ENCODE measurements at regions not wholly inside any gene's neighbourhood (a gene's known extent, or its start where the extent isn't known, plus 50 kb on each side); places are given as distances from the start of the nearest gene placed in this dataset.

DNA sequence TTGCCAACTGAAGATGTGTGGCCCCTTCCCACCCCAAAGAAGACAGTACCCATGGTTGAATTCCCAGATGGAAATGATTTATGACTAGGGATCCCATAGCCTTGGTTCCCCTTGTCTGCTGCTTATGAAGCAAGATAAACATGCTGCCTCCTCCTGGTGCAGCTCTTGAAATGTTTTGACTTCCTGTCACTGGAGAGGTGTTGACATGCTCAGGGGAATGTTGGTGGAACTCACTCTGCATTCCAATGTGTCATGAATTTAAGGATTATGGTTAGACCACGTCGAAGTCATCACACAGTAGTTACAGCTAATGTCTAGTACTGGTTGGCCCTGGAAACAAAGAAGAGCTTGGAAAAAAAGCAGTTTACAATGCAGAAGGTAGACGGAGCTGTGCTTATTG is 69.0 kb upstream of the FAM110C start:
- POLR2A ChIA-PET = no interaction called here
- no peak for DNase-seq
- H3K4me3 Mint-ChIP-seq = no peak overlapping the region

DNA sequence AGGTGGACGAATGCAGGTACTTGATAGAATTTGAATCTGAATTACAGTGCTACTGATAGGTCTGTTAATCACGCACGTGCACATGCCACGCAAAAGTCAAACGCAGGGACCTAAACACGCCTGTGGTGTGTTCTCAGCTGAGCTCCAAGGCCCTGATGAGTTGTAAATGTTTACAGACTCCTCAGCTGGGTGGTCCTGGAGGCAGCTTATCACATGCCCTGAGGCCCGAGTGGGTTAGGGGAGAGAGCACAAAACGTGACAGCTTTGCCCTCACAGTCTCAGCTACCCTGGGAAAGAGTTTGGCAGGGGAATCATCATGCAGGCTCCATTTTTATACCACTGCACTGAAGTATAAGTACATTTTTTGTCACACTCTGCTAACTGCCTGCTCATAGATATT is 68.3 kb upstream of the FAM110C start:
- no peak overlapping the region for H3K27ac Mint-ChIP-seq
- H3K4me3 Mint-ChIP-seq = no peak overlapping the region
- DNase-seq = no peak
- no peaks in the 10 kb centered on the region for H3K36me3 Mint-ChIP-seq (ENCODE audit: low read depth)
- ChIA-PET CTCF (no interaction called here), POLR2A (no interaction called here)
- no peaks in the 10 kb centered on the region for H3K4me1 Mint-ChIP-seq
- no peaks in the 10 kb centered on the region for H3K27me3 Mint-ChIP-seq
- H3K9me3 Mint-ChIP-seq = no peaks in the 10 kb centered on the region

More for the DNA sequence above, 69.0 kb upstream of the FAM110C start:
- Mint-ChIP-seq H3K36me3 (ENCODE audit: low read depth) (no peaks in the 10 kb centered on the region), H3K27me3 (no peaks in the 10 kb centered on the region), H3K9me3 (no peaks in the 10 kb centered on the region), H3K27ac (no peak overlapping the region), H3K4me1 (no peaks in the 10 kb centered on the region)
- CTCF ChIA-PET = no interaction called here

GRCh38 chr2:109998-110397 is 63.7 kb upstream of the FAM110C start:
- CTCF ChIA-PET = no interaction called here
- Mint-ChIP-seq H3K36me3 (ENCODE audit: low read depth) (no peaks in the 10 kb centered on the region), H3K4me1 (no peaks in the 10 kb centered on the region), H3K27ac (no peak overlapping the region), H3K4me3 (no peak overlapping the region), H3K9me3 (peaks cover 13% of the 10 kb centered on the region), H3K27me3 (peaks cover under 1% of the 10 kb centered on the region)
- POLR2A ChIA-PET = no interaction called here
- no peak for DNase-seq

- H3K27me3 Mint-ChIP-seq = peaks cover 5% of the 10 kb centered on the region
- ChIA-PET POLR2A (no interaction called here), CTCF (no interaction called here)
- H3K36me3 Mint-ChIP-seq (ENCODE audit: low read depth) = no peaks in the 10 kb centered on the region
- H3K4me3 Mint-ChIP-seq = no peak overlapping the region
- H3K4me1 Mint-ChIP-seq = no peaks in the 10 kb centered on the region
- peaks cover 13% of the 10 kb centered on the region for H3K9me3 Mint-ChIP-seq
- no peak for DNase-seq
- no peak overlapping the region for H3K27ac Mint-ChIP-seq
Measured at GRCh38 chr2:108920-109809, 62.9 kb upstream of the FAM110C start.

DNA sequence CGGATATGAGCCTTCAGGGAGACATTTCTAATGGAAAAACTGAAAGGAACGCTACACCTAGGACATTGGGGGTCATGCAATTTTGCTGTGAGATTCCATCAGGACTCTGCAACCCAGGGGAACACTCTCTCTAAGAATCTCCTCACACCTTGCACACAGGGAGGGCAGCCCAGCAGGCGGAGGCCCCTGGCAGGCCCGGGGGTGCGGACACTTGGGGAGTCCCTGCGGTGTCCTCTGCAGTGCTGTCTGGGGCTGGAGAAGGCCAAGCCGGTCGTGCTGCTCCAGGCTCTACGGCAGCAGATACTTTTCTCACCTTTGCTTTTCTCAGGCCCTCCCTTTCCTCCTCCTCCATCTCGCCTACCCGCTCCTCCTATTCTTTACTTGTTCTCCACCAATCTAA is 54.7 kb upstream of the FAM110C start:
- peaks cover 16% of the 10 kb centered on the region for H3K9me3 Mint-ChIP-seq
- POLR2A ChIA-PET = no interaction called here

More for the DNA sequence above, 54.7 kb upstream of the FAM110C start:
- H3K27ac Mint-ChIP-seq = no peak overlapping the region
- CTCF ChIA-PET = no interaction called here
- no peaks in the 10 kb centered on the region for H3K4me1 Mint-ChIP-seq
- H3K36me3 Mint-ChIP-seq (ENCODE audit: low read depth) = no peaks in the 10 kb centered on the region
- H3K4me3 Mint-ChIP-seq = no peak overlapping the region
- H3K27me3 Mint-ChIP-seq = peaks cover 5% of the 10 kb centered on the region
- DNase-seq = no peak

Measured in activated CD4-positive, alpha-beta T cell treated with anti-CD3 and anti-CD28 coated beads, Interleukin-2, amount 10 ng/mL, durations not matched to agents 7 days and 5 days (primary cell).